22Rv1 (cell line): ENCODE measurements at regions not wholly inside any gene's neighbourhood (a gene's known extent, or its start where the extent isn't known, plus 50 kb on each side); places are given as distances from the start of the nearest gene placed in this dataset.

Experiments
- ZFX ChIP-seq: fragments of 450-650 bp; IDR thresholded peaks from 2 replicates; pipeline ENCODE4 v1.6.1; 2017; ENCODE audit warnings: antibody characterized with exemption, borderline replicate concordance
- TF ChIP-seq, protein P1 (sequence below): fragments of 450-650 bp; IDR thresholded peaks from 2 replicates; pipeline ENCODE4 v1.5.1; 2017; ENCODE audit warnings: mild to moderate bottlenecking

DNA sequence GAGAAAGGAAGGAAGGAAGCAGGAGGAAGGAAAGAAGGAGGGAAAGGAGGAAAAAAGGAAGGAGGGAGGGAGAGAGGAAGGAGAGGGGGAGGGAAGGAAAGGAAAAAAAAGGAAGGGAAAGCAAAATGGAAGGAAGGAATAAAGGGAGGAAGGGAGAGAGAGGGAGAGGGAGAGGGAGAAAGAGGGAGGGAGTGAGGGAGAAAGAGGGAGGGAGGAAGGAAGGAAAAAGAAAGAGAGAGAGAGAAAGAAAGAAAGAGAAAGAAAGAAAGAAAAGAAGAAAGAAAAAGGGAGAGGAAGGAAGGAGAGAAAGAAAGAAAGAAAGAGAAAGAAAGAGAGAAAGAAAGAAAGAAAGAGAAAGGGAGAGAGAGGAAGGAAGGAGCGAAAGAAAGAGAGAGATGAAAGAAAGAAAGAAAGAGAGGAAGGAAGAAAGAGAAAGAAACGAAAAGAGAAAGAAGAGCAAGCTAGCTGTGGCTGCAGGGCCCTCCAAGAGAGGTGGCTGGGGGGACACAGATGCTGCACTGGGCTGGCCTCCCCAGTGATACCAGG lies 472.4 kb upstream of the MGMT start:
- TF ChIP-seq, protein P1, sequence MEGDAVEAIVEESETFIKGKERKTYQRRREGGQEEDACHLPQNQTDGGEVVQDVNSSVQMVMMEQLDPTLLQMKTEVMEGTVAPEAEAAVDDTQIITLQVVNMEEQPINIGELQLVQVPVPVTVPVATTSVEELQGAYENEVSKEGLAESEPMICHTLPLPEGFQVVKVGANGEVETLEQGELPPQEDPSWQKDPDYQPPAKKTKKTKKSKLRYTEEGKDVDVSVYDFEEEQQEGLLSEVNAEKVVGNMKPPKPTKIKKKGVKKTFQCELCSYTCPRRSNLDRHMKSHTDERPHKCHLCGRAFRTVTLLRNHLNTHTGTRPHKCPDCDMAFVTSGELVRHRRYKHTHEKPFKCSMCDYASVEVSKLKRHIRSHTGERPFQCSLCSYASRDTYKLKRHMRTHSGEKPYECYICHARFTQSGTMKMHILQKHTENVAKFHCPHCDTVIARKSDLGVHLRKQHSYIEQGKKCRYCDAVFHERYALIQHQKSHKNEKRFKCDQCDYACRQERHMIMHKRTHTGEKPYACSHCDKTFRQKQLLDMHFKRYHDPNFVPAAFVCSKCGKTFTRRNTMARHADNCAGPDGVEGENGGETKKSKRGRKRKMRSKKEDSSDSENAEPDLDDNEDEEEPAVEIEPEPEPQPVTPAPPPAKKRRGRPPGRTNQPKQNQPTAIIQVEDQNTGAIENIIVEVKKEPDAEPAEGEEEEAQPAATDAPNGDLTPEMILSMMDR, result no peak
- TF ChIP-seq ZFX, result no peak
